MM.1S (cell line): ENCODE measurements at regions not wholly inside any gene's neighbourhood (a gene's known extent, or its start where the extent isn't known, plus 50 kb on each side); places are given as distances from the start of the nearest gene placed in this dataset.

Source experiments
- DNase-seq: peaks from one replicate; pipeline ENCODE4 v3.0.0-alpha.2; 2015
- H2AFZ ChIP-seq: fragments of 300-600 bp; sonication (generic); 2 replicates; pipeline ENCODE4 v1.6.0; 2016; ENCODE audit warnings: antibody characterized with exemption, low read length
- H3F3A ChIP-seq: fragments of 300-600 bp; sonication (generic); 2 replicates; pipeline ENCODE4 v1.6.1; 2016; ENCODE audit warnings: mild to moderate bottlenecking, antibody characterized with exemption, low read length, moderate library complexity, mixed read lengths; ENCODE audit not compliant: insufficient read depth
- H3K27ac ChIP-seq: fragments of 300-600 bp; sonication (generic); 2 replicates; pipeline ENCODE4 v1.5.1; 2016; ENCODE audit warnings: mild to moderate bottlenecking, low read length
- H3K27me3 ChIP-seq: fragments of 300-600 bp; sonication (generic); replicated peaks from 2 replicates; pipeline ENCODE4 v1.6.0; 2016; ENCODE audit warnings: low read length; ENCODE audit not compliant: insufficient read depth
- H3K36me3 ChIP-seq: fragments of 300-600 bp; sonication (generic); replicated peaks from 2 replicates; pipeline ENCODE4 v1.6.1; 2016; ENCODE audit warnings: mild to moderate bottlenecking, low read length, mixed read lengths; ENCODE audit not compliant: insufficient read depth
- H3K4me1 ChIP-seq: fragments of 300-600 bp; sonication (generic); 2 replicates; pipeline ENCODE4 v1.6.1; 2016; ENCODE audit warnings: low read length, mixed read lengths
- H3K4me2 ChIP-seq: fragments of 300-600 bp; sonication (generic); 2 replicates; pipeline ENCODE4 v1.6.0; 2016; ENCODE audit warnings: low read depth, low read length
- H3K4me3 ChIP-seq: fragments of 300-600 bp; sonication (generic); 2 replicates; pipeline ENCODE4 v1.5.1; 2016; ENCODE audit warnings: low read length, mixed read lengths
- H3K79me2 ChIP-seq: fragments of 300-600 bp; sonication (generic); 2 replicates; pipeline ENCODE4 v1.6.1; 2016; ENCODE audit warnings: mixed run types, low read length, mixed read lengths
- H3K9ac ChIP-seq: fragments of 300-600 bp; sonication (generic); 2 replicates; pipeline ENCODE4 v1.6.1; 2016; ENCODE audit warnings: low read length, mixed read lengths
- H3K9me2 ChIP-seq: fragments of 300-600 bp; sonication (generic); replicated peaks from 2 replicates; pipeline ENCODE4 v1.6.1; 2016; ENCODE audit warnings: mild to moderate bottlenecking, low read length, mixed read lengths; ENCODE audit not compliant: insufficient read depth
- H3K9me3 ChIP-seq: fragments of 300-600 bp; sonication (generic); replicated peaks from 2 replicates; pipeline ENCODE4 v1.6.1; 2016; ENCODE audit warnings: mild to moderate bottlenecking, low read length, mixed read lengths; ENCODE audit not compliant: insufficient read depth
- H4K20me1 ChIP-seq: fragments of 300-600 bp; sonication (generic); 2 replicates; pipeline ENCODE4 v1.6.1; 2016; ENCODE audit warnings: mild to moderate bottlenecking, low read length, moderate library complexity, mixed read lengths; ENCODE audit not compliant: insufficient read depth
- EZH2 ChIP-seq: fragments of 300-600 bp; sonication (generic); optimal IDR thresholded peaks from 2 replicates; pipeline ENCODE3; 2017; ENCODE audit warnings: low read depth, mild to moderate bottlenecking, antibody characterized with exemption, low read length, mixed read lengths
- EZH2phosphoT487 ChIP-seq: fragments of 300-600 bp; sonication (generic); IDR thresholded peaks from 2 replicates; pipeline ENCODE4 v1.6.1; 2018; ENCODE audit warnings: antibody characterized with exemption, low read length
- TF ChIP-seq, protein P1 (sequence below): fragments of 300-600 bp; sonication (generic); IDR thresholded peaks from 2 replicates; pipeline ENCODE4 v1.5.1; 2016; ENCODE audit warnings: antibody characterized with exemption, low read length, mixed read lengths

DNA sequence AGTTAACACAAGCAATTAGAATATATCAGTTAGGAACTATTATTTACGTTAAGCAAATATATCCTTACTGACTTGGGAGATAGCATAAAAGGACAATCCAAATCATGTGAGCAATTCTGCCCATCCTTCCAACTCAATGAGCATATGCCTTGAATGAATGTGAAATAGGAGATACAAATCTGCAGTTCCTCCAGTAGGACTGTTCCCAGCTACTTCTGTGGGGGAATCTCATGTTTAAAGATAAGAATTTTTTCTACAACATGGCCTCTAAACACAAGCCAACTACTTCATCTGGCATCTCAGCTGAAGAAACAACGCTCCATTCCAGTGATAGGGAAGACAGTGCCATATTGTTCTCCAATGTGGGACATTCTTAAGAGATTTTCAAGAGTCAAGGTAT, 110.7 kb upstream of the NIPBL start:
- Histone ChIP-seq H3K4me2 (no peak overlapping the region), H2AFZ (no peak overlapping the region), H4K20me1 (no peaks in the 10 kb centered on the region), H3K36me3 (no peaks in the 10 kb centered on the region), H3K4me1 (no peaks in the 10 kb centered on the region), H3K4me3 (no peak overlapping the region), H3K27ac (no peak overlapping the region), H3F3A (no peaks in the 10 kb centered on the region), H3K9ac (no peak overlapping the region), H3K9me3 (no peaks in the 10 kb centered on the region), H3K9me2 (no peaks in the 10 kb centered on the region), H3K79me2 (no peaks in the 10 kb centered on the region), H3K27me3 (no peaks in the 10 kb centered on the region)
- TF ChIP-seq EZH2phosphoT487 (no peak), EZH2 (no peak)
- TF ChIP-seq, protein P1, sequence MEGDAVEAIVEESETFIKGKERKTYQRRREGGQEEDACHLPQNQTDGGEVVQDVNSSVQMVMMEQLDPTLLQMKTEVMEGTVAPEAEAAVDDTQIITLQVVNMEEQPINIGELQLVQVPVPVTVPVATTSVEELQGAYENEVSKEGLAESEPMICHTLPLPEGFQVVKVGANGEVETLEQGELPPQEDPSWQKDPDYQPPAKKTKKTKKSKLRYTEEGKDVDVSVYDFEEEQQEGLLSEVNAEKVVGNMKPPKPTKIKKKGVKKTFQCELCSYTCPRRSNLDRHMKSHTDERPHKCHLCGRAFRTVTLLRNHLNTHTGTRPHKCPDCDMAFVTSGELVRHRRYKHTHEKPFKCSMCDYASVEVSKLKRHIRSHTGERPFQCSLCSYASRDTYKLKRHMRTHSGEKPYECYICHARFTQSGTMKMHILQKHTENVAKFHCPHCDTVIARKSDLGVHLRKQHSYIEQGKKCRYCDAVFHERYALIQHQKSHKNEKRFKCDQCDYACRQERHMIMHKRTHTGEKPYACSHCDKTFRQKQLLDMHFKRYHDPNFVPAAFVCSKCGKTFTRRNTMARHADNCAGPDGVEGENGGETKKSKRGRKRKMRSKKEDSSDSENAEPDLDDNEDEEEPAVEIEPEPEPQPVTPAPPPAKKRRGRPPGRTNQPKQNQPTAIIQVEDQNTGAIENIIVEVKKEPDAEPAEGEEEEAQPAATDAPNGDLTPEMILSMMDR, result no peak
- DNase-seq, result no peak

DNA sequence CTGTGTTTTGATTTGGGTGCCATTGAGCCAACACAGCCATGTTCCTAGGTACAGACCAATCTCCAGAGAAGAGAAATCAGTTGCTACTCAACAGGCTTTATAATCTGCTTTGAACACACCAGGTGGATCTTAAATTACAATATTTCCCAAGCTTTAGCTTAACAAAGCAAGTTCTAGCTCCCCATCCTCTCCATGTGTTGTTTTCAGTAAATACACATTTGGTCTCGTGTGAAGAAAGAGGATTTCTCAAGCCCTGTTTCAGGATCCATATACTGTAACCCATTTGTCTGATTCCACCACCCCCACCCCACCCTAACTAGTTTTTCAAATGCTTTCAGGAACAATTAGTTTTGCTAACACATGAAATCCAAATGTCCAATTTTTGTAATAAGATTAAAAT, 109.6 kb upstream of the NIPBL start:
- Histone ChIP-seq H3F3A (no peaks in the 10 kb centered on the region), H3K79me2 (no peaks in the 10 kb centered on the region), H2AFZ (no peak overlapping the region), H3K9me2 (no peaks in the 10 kb centered on the region), H3K4me3 (no peak overlapping the region), H3K27me3 (no peaks in the 10 kb centered on the region), H3K4me1 (no peaks in the 10 kb centered on the region), H3K9me3 (no peaks in the 10 kb centered on the region), H4K20me1 (no peaks in the 10 kb centered on the region), H3K4me2 (no peak overlapping the region), H3K36me3 (no peaks in the 10 kb centered on the region), H3K27ac (no peak overlapping the region), H3K9ac (no peak overlapping the region)
- no peak for TF ChIP-seq EZH2phosphoT487
- TF ChIP-seq, protein P1, result no peak
- DNase-seq, result no peak

DNA sequence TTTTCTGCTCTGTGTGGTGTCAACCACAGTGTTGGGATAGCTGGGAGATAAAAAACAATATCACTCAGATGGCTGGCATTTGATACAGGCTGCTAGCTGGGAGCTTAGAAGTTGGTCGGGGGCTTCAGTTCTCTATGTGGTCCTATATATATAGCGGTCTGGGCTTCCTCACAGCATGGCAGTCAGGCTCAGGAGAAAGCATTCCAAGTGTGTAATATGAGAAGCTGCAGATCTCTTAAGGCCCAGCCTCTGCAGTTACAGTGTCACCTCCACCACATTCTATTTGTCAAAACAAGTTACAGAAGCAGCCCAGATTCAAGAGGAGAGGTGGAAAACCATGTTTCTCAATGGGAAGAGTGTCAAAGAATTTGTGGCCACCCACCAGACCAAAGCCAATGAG, 108.1 kb upstream of the NIPBL start:
- Histone ChIP-seq H2AFZ (no peak overlapping the region), H3K4me3 (no peak overlapping the region), H3K9me3 (no peaks in the 10 kb centered on the region), H3K9ac (no peak overlapping the region), H3K27ac (no peak overlapping the region), H3K4me2 (no peak overlapping the region), H3K9me2 (no peaks in the 10 kb centered on the region), H3K27me3 (no peaks in the 10 kb centered on the region), H4K20me1 (no peaks in the 10 kb centered on the region), H3K36me3 (no peaks in the 10 kb centered on the region), H3K79me2 (no peaks in the 10 kb centered on the region), H3K4me1 (no peaks in the 10 kb centered on the region), H3F3A (no peaks in the 10 kb centered on the region)
- DNase-seq, result no peak
- TF ChIP-seq, protein P1, result no peak
- TF ChIP-seq EZH2 (no peak), EZH2phosphoT487 (no peak)
